HepG2 (cell line): ENCODE measurements at regions not wholly inside any gene's neighbourhood (a gene's known extent, or its start where the extent isn't known, plus 50 kb on each side); places are given as distances from the start of the nearest gene placed in this dataset.

Source experiments
- ATAC-seq: fragments of 200-7000 bp; cut with Tn5 transposase; 3 replicates; pipeline ENCODE4 v1.9.1; 2020; ENCODE audit warnings: mild to moderate bottlenecking, moderate library complexity
- BruUV-seq: library from RNA; stranded (reverse); fragments of 400-500 nt; replicated peaks from 2 replicates; lab custom pipeline; 2021; lab: Mats Ljungman, UMichigan
- CTCF ChIA-PET: fragments of 300-600 bp; formaldehyde crosslinking; extraction: SDS; loops from one replicate; lab custom pipeline; 2021; ENCODE audit warnings: low total read pairs, inconsistent platforms, low intra/inter-chr PET ratio; lab: Yijun Ruan, JAX
- POLR2A ChIA-PET: fragments of 350-600 bp; sonication (Branson Sonifier 250); formaldehyde crosslinking; loops from one replicate; lab custom pipeline; 2020; ENCODE audit warnings: antibody characterized with exemption, inconsistent platforms; lab: Yijun Ruan, JAX
- DNase-seq: peaks from one replicate; pipeline ENCODE4 v3.0.0-alpha.2; 2015; ENCODE audit warnings: low spot score
- FAIRE-seq: peaks from 3 replicates; lab custom pipeline; 2011; peaks lifted over from hg19 to GRCh38; lab: Jason Lieb, UNC
- H2AFZ ChIP-seq: one replicate; pipeline ENCODE4 v1.6.1; 2011; ENCODE audit warnings: low read length, inconsistent platforms
- H3K27ac ChIP-seq: fragments of 300-600 bp; 3 replicates; pipeline ENCODE4 v1.8.0; 2011; ENCODE audit warnings: mixed run types, mild to moderate bottlenecking, mixed read lengths, low read length, inconsistent platforms; ENCODE audit not compliant: insufficient read depth; ENCODE audit errors: extremely low read length
- H3K27me3 ChIP-seq, 2 experiments: fragments of 200-600 bp in 1 of 2; 2 replicates in 1 of 2; 3 replicates in 1 of 2; pipeline versions ENCODE4 v1.6.0 to v1.8.0; 2011; ENCODE audit warnings: low read length in 2 of 2, mild to moderate bottlenecking in 2 of 2, moderate library complexity in 2 of 2, inconsistent platforms in 1 of 2; ENCODE audit not compliant: insufficient read depth in 2 of 2, control insufficient read depth in 1 of 2
- H3K36me3 ChIP-seq, 2 experiments: fragments of 200-600 bp in 1 of 2; replicated peaks in 1 of 2; 2 replicates in 1 of 2; 3 replicates in 1 of 2; pipeline versions ENCODE4 v1.5.1 to v1.8.0; 2011; ENCODE audit warnings: low read length in 2 of 2, inconsistent platforms in 1 of 2; ENCODE audit not compliant: insufficient read depth in 2 of 2, control insufficient read depth in 1 of 2
- H3K4me1 ChIP-seq: 2 replicates; pipeline ENCODE4 v1.5.1; 2012; ENCODE audit warnings: low read length, inconsistent platforms; ENCODE audit not compliant: insufficient read depth
- H3K4me2 ChIP-seq: 2 replicates; pipeline ENCODE4 v1.6.0; 2011; ENCODE audit warnings: low read depth, low read length, inconsistent platforms
- H3K4me3 ChIP-seq, 3 experiments: fragments of 200-600 bp in 1 of 3; sonication (generic), shearing (Covaris generic) in 1 of 3; replicated peaks in 1 of 3; 2 replicates each; pipeline ENCODE4 v1.5.1; 2011 to 2016; ENCODE audit warnings: low read length in 3 of 3, inconsistent platforms in 2 of 3, low read depth in 2 of 3, mild to moderate bottlenecking in 2 of 3, control low read depth in 1 of 3, mixed read lengths in 1 of 3; ENCODE audit not compliant: insufficient read depth in 1 of 3
- H3K79me2 ChIP-seq: one replicate; pipeline ENCODE4 v1.6.1; 2011; ENCODE audit warnings: low read length, inconsistent platforms; ENCODE audit not compliant: insufficient read depth
- H3K9ac ChIP-seq: 2 replicates; pipeline ENCODE4 v1.6.0; 2011; ENCODE audit warnings: mild to moderate bottlenecking, low read depth, low read length, inconsistent platforms; ENCODE audit not compliant: insufficient read depth
- H3K9me3 ChIP-seq: 2 replicates; pipeline ENCODE4 v1.5.1; 2012; ENCODE audit warnings: mild to moderate bottlenecking, low read length
- H4K20me1 ChIP-seq: 2 replicates; pipeline ENCODE4 v1.6.0; 2011; ENCODE audit warnings: inconsistent platforms, mild to moderate bottlenecking, low read length, moderate library complexity; ENCODE audit not compliant: insufficient read depth
- CHCHD3 ChIP-seq: sonication (generic); formaldehyde crosslinking; IDR thresholded peaks from 2 replicates; pipeline ENCODE4 v1.8.0; 2022; ENCODE audit warnings: mild to moderate bottlenecking, missing genetic modification reagents, moderate library complexity
- DNMT1 ChIP-seq: sonication (generic); formaldehyde crosslinking; IDR thresholded peaks from 2 replicates; pipeline ENCODE4 v1.5.1; 2020; ENCODE audit warnings: mild to moderate bottlenecking, missing genetic modification reagents
- EZH2 ChIP-seq: conservative IDR thresholded peaks from 2 replicates; pipeline ENCODE4 v1.6.1; 2012; ENCODE audit warnings: mild to moderate bottlenecking, low read depth, low read length, moderate library complexity
- FOSL1 ChIP-seq: sonication (generic); formaldehyde crosslinking; IDR thresholded peaks from 2 replicates; pipeline ENCODE4 v1.9.0; 2021; ENCODE audit warnings: missing genetic modification reagents, borderline replicate concordance
- GATAD2A ChIP-seq: IDR thresholded peaks from 2 replicates; pipeline ENCODE4 v1.6.1; 2016
- PLRG1 ChIP-seq: fragments of 450-650 bp; conservative IDR thresholded peaks from 2 replicates; pipeline ENCODE4 v1.6.1; 2016
- RCOR2 ChIP-seq: IDR thresholded peaks from 2 replicates; pipeline ENCODE4 v1.6.1; 2016; ENCODE audit warnings: missing biosample characterization, missing genetic modification reagents
- SRSF1 ChIP-seq: fragments of 200-400 bp; formaldehyde crosslinking; optimal IDR thresholded peaks from 2 replicates; pipeline ENCODE3; 2017; ENCODE audit warnings: mild to moderate bottlenecking, low read depth, low read length, moderate library complexity
- TP53 ChIP-seq: sonication (generic); formaldehyde crosslinking; conservative IDR thresholded peaks from 2 replicates; pipeline ENCODE4 v1.4.0; 2020; ENCODE audit warnings: missing genetic modification reagents
- ZBTB26 ChIP-seq: IDR thresholded peaks from 2 replicates; pipeline ENCODE4 v1.6.1; 2016; ENCODE audit warnings: missing compliant biosample characterization, missing genetic modification reagents, borderline replicate concordance
- ZNF18 ChIP-seq: sonication (generic); formaldehyde crosslinking; IDR thresholded peaks from 2 replicates; pipeline ENCODE4 v1.8.0; 2022; ENCODE audit warnings: mild to moderate bottlenecking, missing genetic modification reagents; ENCODE audit not compliant: insufficient replicate concordance
- ZNF20 ChIP-seq: sonication (generic); formaldehyde crosslinking; IDR thresholded peaks from 2 replicates; pipeline ENCODE4 v1.4.0; 2020; ENCODE audit warnings: mild to moderate bottlenecking, moderate library complexity, missing genetic modification reagents
- ZNF414 ChIP-seq: sonication (generic); formaldehyde crosslinking; IDR thresholded peaks from 2 replicates; pipeline ENCODE4 v1.5.0; 2020; ENCODE audit warnings: missing genetic modification reagents
- ZNF605 ChIP-seq: sonication (generic); formaldehyde crosslinking; IDR thresholded peaks from 2 replicates; pipeline ENCODE4 v1.8.0; 2022; ENCODE audit warnings: mild to moderate bottlenecking, missing genetic modification reagents
- WGBS: methylation state at CpG from one replicate; pipeline ENCODE4 v1.1.6; 2017; ENCODE audit warnings: low lambda C conversion rate; 5-methylcytosine and 5-hydroxymethylcytosine counted together
- in situ Hi-C: cut with HindIII; loops from 2 replicates; pipeline ENCODE4 v1.10.0; 2017; ENCODE audit warnings: low pct_unique_long_range_greater_than_20kb; ENCODE audit not compliant: extremely low pct_ligation_motif_present
- intact Hi-C: fragments of 100-400 bp; cut with micrococcal nuclease; formaldehyde crosslinking; loops from one replicate; pipeline ENCODE4 v1.10.0; 2022; ENCODE audit not compliant: unreplicated experiment

- H3K79me2 ChIP-seq = no peaks in the 10 kb centered on the region
- FAIRE-seq (no peak), DNase-seq (no peak), ATAC-seq (no peak)
- no peak overlapping the region for H3K4me3 ChIP-seq
- no peak overlapping the region for H2AFZ ChIP-seq
- no peaks in the 10 kb centered on the region for H3K4me1 ChIP-seq
- 1% methylated on average over 4 of the region's 7 CpGs for WGBS
- intact Hi-C loops (no loop called here), in situ Hi-C loops (no loop called here)
- no peak overlapping the region for H3K9ac ChIP-seq
- POLR2A ChIA-PET = no interaction called here
- no peak overlapping the region for H3K27ac ChIP-seq
- no peak overlapping the region for H3K4me2 ChIP-seq
- BruUV-seq = no TSS peak
- H3K36me3 ChIP-seq = no peaks in the 10 kb centered on the region
- H3K9me3 ChIP-seq = no peaks in the 10 kb centered on the region; the same call in none of the 2 replicates
- no peak for TF ChIP-seq SRSF1
- no peak for TF ChIP-seq GATAD2A
- no peak for TF ChIP-seq ZBTB26
- no peak for TF ChIP-seq PLRG1
- TF ChIP-seq EZH2 = no peak
- no peak for TF ChIP-seq FOSL1
- no peak for TF ChIP-seq ZNF414 (CRISPR knock-in tag)
- TF ChIP-seq DNMT1 (CRISPR knock-in tag) = no peak
- TF ChIP-seq RCOR2 (CRISPR knock-in tag) = no peak
- TF ChIP-seq ZNF20 = no peak
- CTCF ChIA-PET = no interaction called here
- H4K20me1 ChIP-seq = no peaks in the 10 kb centered on the region
- no peaks in the 10 kb centered on the region for H3K27me3 ChIP-seq
Observed at GRCh38 chr19:29117926-29118325, 95.0 kb downstream of the UQCRFS1 start.

GRCh38 chr19:29115181-29115580, 97.8 kb downstream of the UQCRFS1 start:
- CTCF ChIA-PET = no interaction called here
- FAIRE-seq = no peak

More at GRCh38 chr19:29115181-29115580, 97.8 kb downstream of the UQCRFS1 start:
- TF ChIP-seq TP53 (CRISPR knock-in tag) (no peak), ZNF18 (CRISPR knock-in tag) (no peak), ZNF605 (CRISPR knock-in tag) (no peak), CHCHD3 (CRISPR knock-in tag) (no peak)
- no peak overlapping the region for H3K27ac ChIP-seq
- in situ Hi-C loops (no loop called here), intact Hi-C loops (no loop called here)
- no peaks in the 10 kb centered on the region for H3K27me3 ChIP-seq
- H3K79me2 ChIP-seq = no peaks in the 10 kb centered on the region
- H3K4me3 ChIP-seq = no peak overlapping the region
- no TSS peak for BruUV-seq
- no peak for DNase-seq
- ATAC-seq = no peak
- no peaks in the 10 kb centered on the region for H3K4me1 ChIP-seq
- H3K4me2 ChIP-seq = no peak overlapping the region
- H4K20me1 ChIP-seq = no peaks in the 10 kb centered on the region
- H3K9me3 ChIP-seq = no peaks in the 10 kb centered on the region
- H3K36me3 ChIP-seq = no peaks in the 10 kb centered on the region
- WGBS = no CpG with 5 or more reads among the region's 1 CpG
- no peak overlapping the region for H3K9ac ChIP-seq
- POLR2A ChIA-PET = no interaction called here
- H2AFZ ChIP-seq = no peak overlapping the region
